Erythroblast (primary cell): ENCODE measurements at regions not wholly inside any gene's neighbourhood (a gene's known extent, or its start where the extent isn't known, plus 50 kb on each side); places are given as distances from the start of the nearest gene placed in this dataset.
"Not testable (repeated sequence)": the region's sequence is repeated elsewhere in the genome, so short reads cannot be mapped to it uniquely, and the experiment has no call there.

Experiments used
- DNase-seq, 2 experiments: peaks; one replicate each; lab custom pipeline; 2025; lab: John Stamatoyannopoulos, UW
- GATA1 ChIP-seq: IDR thresholded peaks from 2 replicates; pipeline ENCODE4 v1.6.1; 2011; ENCODE audit warnings: low read depth, mild to moderate bottlenecking, control low read depth, low read length, moderate library complexity
- POLR2A ChIP-seq: IDR thresholded peaks from 2 replicates; pipeline ENCODE4 v1.6.1; 2011; ENCODE audit warnings: mild to moderate bottlenecking, low read length

DNA sequence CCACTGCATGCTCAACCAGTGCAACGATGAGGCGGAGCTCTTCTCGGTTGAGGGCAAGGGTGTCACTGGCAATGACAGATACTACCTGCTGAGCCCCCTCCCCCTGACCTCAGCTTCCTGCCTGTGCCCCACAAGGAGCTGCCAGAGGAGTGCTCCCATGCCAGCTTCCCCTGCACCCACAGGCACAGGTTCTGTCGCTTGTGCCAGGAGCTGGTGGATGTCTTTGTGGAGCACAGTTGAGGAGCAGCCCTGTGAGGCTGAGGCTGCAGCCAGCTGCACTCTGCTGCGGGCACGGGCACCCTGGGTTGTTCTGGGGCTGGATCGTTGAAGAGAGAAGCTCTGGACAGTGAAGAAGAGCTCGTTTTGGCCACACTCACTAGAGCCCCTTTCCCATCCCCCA lies 165.3 kb upstream of the ZNF267 start:
- no peak for DNase-seq
- TF ChIP-seq GATA1 = no peak
- TF ChIP-seq POLR2A = no peak

DNA sequence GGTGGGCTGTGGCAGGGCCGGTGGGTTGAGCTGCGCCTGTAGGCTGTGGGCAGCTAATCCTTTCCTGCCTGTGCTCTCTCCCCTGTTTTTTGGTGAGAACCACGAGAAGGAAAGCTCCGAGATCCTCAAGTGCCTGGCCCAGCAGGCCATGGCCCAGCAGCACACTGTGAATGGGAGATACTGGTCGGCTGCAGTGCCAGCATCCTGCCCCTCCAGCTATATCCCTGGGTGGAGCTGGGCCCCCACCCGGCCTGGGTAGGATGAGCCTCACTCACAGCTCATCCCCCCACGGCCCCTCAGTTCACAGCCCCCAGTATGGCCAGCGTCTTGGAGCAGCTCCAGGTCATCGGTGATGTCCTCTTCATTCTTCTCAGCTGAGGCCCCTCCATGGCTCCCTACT lies 164.4 kb upstream of the ZNF267 start:
- TF ChIP-seq GATA1 (no peak), POLR2A (no peak)
- DNase-seq = no peak

DNA sequence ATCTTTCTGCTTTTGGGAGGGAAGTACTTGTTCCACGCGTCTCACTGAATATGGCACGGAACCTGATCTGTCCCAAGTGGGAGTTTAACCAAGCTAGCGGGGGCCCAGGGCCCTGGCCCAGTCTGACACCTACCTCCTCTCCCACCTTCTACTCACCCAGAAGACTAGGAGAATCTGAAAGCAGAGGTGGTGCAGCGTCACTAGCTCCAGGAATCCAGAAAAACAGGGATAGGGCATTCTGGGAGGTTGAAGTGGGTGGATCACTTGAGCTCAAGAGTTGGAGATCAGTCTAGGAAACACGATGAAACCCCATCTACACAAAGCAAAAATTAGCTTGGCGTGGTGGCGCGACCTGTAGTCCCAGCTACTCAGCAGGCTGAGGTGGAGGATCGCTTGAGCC lies 163.5 kb upstream of the ZNF267 start:
- DNase-seq = no peak
- no peak for TF ChIP-seq GATA1
- no peak for TF ChIP-seq POLR2A

DNA sequence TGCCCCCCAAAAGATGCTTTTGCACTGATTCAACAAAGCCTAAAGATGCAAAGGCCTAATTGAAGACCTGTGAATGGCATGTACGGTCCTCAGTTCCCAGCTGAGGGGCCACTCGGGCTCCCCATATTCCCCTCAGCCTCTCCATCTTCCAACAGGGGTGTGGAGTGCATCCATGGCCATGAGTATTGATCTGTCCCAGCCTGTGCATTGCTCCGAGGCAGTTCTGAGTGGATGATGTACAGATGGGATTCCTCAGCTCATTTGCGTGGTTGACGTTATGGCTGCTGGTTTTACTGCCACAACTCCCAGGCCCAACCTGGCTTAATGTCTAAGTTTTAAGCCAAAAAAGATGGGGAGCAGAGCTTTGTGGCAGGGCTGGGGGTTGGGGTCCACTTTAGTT lies 162.7 kb upstream of the ZNF267 start:
- no peak for DNase-seq
- no peak for TF ChIP-seq GATA1
- TF ChIP-seq POLR2A = no peak

DNA sequence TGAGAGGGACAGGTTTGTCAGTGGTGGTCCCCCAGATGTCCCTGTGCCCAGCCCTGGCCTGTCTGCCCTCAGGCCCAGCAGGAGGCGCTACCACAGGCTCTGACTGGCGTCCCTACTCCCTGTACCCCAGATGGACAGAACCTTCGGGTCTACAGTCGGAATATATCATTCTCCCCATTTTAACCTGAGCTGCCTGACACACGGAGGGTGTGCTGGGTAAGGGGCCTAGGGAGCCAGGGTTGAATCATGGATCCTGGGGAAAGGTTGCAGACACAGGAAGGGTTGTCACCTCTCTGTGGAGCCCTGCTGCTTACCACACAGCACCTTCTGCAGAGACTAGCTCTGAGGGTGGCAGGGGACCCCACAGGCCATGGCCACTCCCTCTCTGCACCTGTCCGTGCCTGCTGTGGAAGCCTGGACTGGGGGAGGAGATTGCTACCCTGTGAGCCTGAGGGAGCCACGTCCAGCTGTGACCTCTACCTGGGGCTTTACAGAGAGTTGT lies 162.2 kb upstream of the ZNF267 start:
- no peak for DNase-seq
- TF ChIP-seq GATA1 (no peak), POLR2A (no peak)

DNA sequence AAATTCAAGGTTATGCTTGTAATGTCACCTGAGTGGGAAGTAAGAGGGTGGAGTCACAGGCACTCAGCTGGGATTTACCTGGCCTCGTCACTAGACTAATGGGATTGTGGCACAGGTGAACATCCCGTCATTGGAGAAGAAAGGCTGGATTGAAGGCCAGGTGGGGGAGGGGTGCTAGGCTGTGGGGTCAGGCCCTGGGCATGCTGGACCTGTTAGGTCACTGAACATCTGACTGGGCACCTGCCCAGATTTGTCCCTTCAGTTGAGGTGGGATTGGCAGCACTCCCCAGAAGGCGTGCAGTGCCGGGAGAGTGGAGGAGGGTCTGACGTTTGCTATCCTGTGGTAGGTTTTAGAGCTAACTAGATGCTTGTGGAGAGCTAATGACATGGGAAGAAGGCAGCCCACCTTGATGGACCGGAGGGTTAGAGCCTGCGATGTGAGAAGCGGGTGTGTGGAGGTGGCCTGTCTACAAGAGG lies 161.5 kb upstream of the ZNF267 start:
- no peak for DNase-seq
- TF ChIP-seq POLR2A (no peak), GATA1 (no peak)

DNA sequence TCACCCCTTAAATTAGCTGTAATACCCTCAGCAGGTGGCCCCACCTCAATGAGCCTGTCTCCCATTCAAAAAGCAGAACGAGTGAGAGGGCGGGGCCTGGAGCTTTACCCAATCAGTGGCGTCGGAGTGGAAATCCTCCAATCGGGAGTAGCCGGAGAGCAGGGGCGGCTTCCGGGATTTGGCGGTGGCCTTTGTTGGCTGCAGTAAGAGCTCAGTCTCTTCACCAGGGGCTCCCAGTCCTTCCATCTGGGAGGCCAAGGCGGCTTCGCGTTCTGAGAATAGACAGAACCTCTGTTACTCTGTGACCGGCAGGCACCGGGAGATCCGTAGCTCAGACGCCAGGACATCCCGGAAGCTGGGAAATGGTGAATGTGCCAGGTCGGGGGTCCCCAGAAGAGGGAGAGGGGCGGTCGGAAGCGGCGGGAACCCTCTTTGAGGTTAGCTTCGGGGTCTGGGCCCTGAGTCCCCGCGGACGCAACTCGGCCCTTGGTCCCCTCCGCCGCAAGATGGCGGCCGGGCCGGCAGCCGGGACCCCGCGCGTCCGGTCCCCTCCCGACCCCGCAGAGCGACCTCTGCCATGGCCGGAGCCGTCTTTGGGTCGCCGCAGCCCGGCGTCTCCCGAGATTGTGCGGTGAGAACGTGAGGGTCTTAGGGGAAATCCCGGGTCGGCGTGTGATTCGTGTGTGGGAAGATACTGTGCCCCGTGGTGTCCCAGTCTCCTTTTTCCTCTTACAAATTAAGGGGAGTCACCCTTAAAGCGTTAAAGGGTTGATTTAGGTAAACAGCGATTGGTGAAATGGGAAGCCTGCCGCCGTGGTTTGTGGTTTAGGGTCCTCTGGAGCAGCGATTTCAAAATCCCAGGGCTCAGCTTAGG lies 160.3 kb upstream of the ZNF267 start:
- TF ChIP-seq POLR2A = peak; percentile 90
- no peak for TF ChIP-seq GATA1
- DNase-seq = peak; percentile 93 to 94

DNA sequence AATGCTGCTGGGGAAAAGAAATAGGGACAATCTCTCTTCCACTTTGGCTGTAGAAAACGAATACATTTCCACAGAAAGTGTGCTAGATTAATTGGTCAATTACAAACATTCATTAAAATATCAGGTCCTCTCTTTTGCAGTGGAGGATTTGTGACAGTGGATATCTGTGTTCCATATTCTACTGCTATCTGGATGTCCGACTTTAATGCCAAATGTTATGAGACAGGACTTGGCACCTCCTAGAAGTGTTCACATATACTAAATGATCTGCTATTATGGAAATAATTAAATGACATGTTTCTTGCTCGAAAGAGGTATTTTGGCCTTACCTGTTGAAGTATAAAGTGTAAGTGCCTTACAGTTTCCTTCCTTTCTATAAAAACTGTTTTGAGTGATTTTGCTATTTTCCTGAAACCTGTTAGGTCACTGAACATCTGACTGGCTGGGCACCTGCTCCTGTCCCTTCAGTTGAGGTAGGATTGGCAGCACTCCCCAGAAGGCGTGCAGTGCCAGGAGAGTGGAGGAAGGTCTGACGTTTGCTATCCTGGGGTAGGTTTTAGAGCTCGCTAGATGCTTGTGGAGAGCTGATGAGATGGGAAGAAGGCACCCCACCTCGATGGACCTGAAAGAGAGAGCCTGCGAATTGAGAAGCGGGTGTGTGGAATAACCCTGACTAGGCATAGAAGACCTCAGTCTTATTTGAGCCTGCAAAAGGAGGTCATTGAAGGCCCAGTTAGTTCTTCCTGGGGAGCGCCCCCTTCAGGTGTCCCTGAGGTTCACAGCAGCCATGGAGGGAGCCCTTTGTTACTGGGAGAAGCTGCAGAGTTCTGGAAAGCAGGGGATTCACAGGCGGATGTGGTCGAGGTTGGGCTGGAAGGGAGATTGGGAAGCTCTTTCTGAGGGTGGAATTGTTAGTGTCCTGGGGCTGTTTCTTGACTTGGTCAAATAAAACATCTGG lies 159.4 kb upstream of the ZNF267 start:
- no peak for TF ChIP-seq POLR2A
- no peak for TF ChIP-seq GATA1
- DNase-seq = peak; percentile 36 to 52

DNA sequence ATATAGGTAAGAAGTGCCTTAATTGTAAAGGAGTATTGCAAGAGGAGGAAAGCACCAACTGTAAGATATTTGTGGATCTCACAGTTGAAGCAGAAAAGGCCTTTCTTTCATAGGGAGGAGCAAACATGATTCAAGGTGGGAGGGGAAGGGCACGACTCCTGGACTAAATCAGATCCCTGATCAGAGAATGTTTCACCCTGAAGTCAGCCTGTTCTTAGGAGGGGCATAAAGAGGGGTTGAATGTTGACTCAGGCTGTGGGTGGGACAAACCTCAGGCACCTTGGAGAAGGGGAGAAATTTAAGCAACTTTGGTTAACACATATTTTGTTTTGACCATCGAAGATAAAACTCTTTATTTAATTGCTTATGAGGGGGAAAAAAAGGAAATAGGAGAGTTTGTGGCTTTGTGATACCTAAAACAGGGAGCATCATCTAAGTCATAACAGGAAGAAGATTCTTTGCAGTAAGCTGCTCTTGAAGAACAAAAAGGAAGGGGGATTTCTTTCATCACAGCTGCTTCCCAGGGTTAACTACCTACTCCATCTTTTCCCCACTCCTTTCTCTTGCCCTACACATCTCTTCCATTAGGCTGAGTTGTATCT lies 158.6 kb upstream of the ZNF267 start:
- TF ChIP-seq GATA1 (no peak), POLR2A (no peak)
- no peak for DNase-seq

DNA sequence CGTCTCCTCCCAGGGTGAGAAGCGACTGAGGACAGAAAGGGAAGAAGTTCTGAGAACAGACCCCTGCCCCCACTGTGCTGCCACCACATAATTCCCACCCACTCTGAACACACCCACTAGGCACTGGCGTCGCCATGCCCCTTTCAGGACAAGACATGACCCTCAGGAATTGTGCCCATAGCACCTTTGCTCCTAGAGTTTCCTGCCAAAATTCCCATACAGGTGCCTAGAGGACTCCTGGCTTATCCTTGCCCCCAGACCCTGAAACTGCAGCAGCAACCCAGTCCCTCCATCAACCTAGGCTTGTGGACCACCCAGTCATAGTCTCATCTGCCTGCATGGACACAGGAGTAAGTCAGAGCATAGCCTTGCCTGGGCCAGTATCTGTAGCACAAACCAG lies 157.7 kb upstream of the ZNF267 start:
- TF ChIP-seq GATA1 = no peak
- no peak for DNase-seq

DNA sequence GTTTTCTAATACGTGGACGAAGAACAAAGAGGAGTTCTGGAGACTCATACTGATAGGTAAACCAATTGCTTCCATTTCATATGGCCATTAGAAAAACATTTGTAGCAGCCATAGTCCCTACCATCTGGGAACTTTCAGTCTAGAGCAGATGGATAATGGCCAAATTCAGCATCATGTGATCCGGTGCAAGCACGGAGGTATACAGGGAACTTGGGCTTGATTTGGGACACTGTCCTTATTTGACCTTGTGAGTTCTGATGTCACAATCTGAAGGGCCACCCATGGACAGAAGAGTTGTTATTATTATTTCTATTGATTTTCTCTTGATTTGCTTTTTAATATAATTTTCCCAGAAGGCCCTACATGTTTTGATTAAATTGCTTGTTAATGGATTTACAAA lies 154.6 kb upstream of the ZNF267 start:
- TF ChIP-seq POLR2A = no peak
- TF ChIP-seq GATA1 = no peak
- no peak for DNase-seq

DNA sequence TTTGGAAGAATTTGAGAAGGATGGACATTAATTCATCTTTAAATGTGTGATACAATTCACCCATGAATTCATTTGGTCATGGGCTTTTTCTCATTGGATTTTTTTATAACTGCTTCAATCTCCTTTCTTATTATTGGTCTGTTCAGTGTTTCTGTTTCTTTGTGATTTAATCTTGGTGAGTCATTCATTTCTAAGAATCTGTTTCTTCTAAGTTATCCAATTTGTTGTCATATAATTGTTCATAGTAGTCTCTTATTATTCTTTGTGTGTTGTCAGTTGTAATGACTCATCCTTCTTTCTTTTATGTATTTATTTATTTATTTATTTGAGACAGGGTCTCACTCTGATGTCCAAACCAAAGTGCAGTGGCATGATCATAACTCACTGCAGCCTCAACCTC lies 146.1 kb upstream of the ZNF267 start:
- no peak for DNase-seq
- TF ChIP-seq GATA1 (no peak), POLR2A (no peak)

DNA sequence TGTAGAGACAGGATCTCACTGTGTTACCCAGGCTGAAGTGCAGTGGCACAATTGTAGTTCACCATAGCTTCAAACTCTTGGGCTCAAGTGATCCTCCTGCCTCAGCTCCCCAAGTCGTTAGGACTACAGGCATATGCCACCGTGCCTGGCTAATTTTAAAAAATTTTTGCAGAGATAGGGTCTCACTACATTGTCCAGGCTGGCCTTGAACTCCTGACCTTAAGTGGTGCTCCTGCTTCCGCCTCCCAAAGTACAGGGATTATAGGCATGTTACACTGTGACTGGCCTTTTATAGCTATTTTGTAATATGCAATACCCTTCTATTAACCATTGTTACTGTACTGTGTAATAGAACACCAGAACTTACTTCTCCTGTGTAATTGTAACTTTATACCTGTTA lies 139.3 kb upstream of the ZNF267 start:
- DNase-seq = no peak
- no peak for TF ChIP-seq GATA1
- no peak for TF ChIP-seq POLR2A

DNA sequence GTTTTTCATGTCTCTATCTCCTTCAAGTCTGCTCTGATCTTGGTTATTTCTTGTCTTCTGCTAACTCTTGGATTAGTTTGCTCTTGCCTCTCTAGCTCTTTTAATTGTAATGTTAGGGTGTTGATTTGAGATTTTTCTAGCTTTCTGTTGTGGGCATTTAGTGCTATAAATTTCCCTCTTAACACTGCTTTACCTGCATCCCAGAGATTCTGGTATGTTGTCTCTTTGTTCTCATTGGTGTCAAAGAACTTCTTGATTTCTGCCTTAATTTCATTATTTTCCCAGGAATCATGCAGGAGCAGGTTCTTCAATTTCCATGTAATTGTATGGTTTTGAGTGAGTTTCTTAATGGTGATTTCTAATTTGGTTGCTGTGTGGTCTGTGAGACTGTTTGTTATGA lies 128.5 kb upstream of the ZNF267 start:
- not testable (repeated sequence) for DNase-seq
